Brain pericyte (primary cell): ENCODE measurements at regions not wholly inside any gene's neighbourhood (a gene's known extent, or its start where the extent isn't known, plus 50 kb on each side); places are given as distances from the start of the nearest gene placed in this dataset.

Source experiments
- DNase-seq: peaks from one replicate; pipeline ENCODE4 v3.0.0-alpha.2; 2012; ENCODE audit warnings: low read depth, low spot score

DNA sequence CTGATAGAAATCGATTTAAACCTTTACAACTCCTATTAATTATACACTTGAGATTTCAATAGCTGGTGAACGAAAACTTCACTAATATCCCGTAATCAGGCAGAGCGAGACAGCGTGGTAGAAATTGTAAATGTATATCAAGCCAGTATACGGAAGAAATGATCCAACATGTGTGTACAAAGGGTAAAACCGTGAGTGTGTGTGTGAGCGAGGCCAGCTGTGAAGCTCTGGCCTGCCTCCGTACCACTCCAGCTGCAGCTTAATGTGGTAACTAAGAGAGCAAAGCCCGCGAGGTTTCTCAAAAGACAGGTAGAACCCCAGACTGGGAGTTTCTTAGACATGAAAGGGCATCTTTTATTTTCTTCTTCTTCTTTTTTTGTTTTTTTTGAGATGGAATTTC, 52.3 kb upstream of the ZNF516 start:
- no peak for DNase-seq

DNA sequence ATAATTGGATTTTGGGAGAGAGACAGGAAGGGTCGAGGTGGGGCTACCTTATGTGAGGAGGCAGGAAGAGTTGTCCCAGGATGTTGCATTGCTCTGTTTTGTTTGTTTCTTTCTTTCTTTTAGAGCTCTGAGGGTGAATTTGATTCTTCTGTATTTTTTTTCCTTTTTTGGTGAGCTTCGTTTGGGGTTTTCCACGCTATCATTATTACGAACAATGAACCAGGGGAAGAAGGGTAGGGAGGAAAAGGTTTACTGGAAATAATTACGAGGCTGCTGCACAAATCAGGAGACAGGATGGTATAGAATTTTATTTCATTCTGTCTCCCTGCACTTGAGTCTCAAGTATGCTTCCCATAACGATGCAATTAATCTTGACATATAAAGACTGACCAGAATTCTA, 51.4 kb upstream of the ZNF516 start:
- no peak for DNase-seq

DNA sequence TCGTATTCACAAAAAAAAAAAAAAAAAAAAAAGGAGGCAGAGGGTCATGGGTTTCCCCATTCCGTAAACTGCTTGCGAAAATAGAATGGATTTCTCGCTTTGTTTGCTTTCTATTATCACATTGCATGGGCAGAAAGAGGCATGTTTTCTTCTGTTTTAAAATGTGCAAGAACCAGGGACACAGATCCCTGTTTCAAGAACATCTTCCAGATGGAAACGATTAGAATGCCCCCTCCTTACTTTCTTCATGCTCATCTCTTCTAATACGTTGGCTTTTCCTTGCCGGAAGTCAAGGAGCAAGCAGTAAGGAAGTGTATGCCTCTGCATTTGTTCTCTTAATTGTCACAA, 51.0 kb upstream of the ZNF516 start:
- DNase-seq, result no peak

DNA sequence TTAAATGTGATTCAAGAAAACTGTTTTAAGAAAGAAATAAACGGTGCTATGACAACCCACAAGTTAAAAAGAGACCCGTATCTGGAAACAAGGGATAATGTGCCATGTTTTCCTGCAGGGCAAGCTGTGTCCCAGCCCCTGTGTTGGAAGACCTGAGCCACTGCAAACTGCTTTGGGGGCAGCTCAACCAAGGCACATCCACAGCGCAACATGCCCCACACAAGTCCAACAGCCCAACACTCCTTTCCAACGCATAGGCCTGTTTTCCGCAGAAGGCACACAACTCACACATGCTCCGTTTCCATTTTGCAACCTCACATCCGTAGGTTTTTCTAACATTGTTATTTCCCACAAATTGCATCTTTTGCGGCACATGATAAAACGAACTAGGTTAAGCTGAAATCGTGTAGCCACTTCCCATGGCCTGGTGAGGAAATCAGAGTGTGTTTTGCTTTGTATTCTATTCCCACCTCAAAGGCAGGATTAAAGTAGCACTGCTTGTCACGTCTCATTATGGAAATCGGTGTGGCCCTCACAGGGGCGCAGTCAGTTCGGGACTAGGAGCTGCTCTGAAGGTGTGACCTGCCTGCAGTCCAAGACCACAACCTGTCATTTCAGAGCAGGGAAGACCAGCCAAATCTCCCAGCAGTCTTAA, 50.5 kb upstream of the ZNF516 start:
- no peak for DNase-seq

GRCh38 chr18:76544511-76545345, 49.7 kb upstream of the ZNF516 start:
- DNase-seq, result no peak
